GM12878 (cell line): ENCODE measurements at regions not wholly inside any gene's neighbourhood (a gene's known extent, or its start where the extent isn't known, plus 50 kb on each side); places are given as distances from the start of the nearest gene placed in this dataset.
"Not testable (repeated sequence)": the region's sequence is repeated elsewhere in the genome, so short reads cannot be mapped to it uniquely, and the experiment has no call there.

Experiments
- CEBPB ChIP-seq, 2 experiments: fragments of 150-350 bp in 1 of 2; IDR thresholded peaks; 2 replicates each; pipeline ENCODE4 v1.6.1; 2012 to 2014; ENCODE audit warnings: low read depth in 2 of 2, low read length in 2 of 2, borderline replicate concordance in 1 of 2, inconsistent platforms in 1 of 2
- KDM1A ChIP-seq: fragments of 200-600 bp; sonication (generic); IDR thresholded peaks from 2 replicates; pipeline ENCODE4 v1.6.1; 2016; ENCODE audit warnings: borderline replicate concordance

- TF ChIP-seq CEBPB (IDR thresholded peaks at IDR 0.05; ENCODE audit: borderline replicate concordance in 1 of 2, low read depth in 2 of 2, low read length in 2 of 2); KDM1A: not testable (repeated sequence)
These were observed 263.0 kb upstream of the TGIF2LX start for GRCh38 chrX:89658662-89659061.
